HEK293 (cell line): ENCODE measurements at regions not wholly inside any gene's neighbourhood (a gene's known extent, or its start where the extent isn't known, plus 50 kb on each side); places are given as distances from the start of the nearest gene placed in this dataset.

Source experiments
- CTCF ChIA-PET: fragments of 350-600 bp; formaldehyde crosslinking; extraction: SDS; loops from one replicate; lab custom pipeline; 2021; ENCODE audit warnings: antibody characterized with exemption; lab: Yijun Ruan, JAX
- POLR2A ChIA-PET: fragments of 300-600 bp; formaldehyde crosslinking; extraction: SDS; loops from one replicate; lab custom pipeline; 2020; ENCODE audit warnings: antibody characterized with exemption, inconsistent platforms; lab: Yijun Ruan, JAX
- H3K27ac ChIP-seq: fragments of 200-500 bp; sonication (Bioruptor generic); 2 replicates; pipeline ENCODE4 v1.5.1; 2014; ENCODE audit warnings: low read depth, low read length, control low read depth, inconsistent platforms; ENCODE audit errors: extremely low read depth
- H3K36me3 ChIP-seq, 2 experiments: fragments of 200-500 bp in 1 of 2; sonication (Bioruptor generic) in 1 of 2; 1 replicate in 1 of 2; 2 replicates in 1 of 2; pipeline ENCODE4 v1.5.1; 2014 to 2017; ENCODE audit warnings: inconsistent platforms in 2 of 2, low read length in 2 of 2; ENCODE audit not compliant: control insufficient read depth in 2 of 2, insufficient read depth in 1 of 2
- H3K4me1 ChIP-seq: fragments of 200-500 bp; sonication (Bioruptor generic); 2 replicates; pipeline ENCODE4 v1.5.1; 2014; ENCODE audit warnings: mild to moderate bottlenecking, low read length, inconsistent platforms; ENCODE audit not compliant: control insufficient read depth, insufficient read depth
- H3K4me3 ChIP-seq: 2 replicates; pipeline ENCODE4 v1.5.1; 2011; ENCODE audit warnings: low read depth, mild to moderate bottlenecking, control low read depth, low read length, moderate library complexity
- H3K9me3 ChIP-seq: fragments of 200-500 bp; sonication (Bioruptor generic); 2 replicates; pipeline ENCODE4 v1.5.1; 2014; ENCODE audit warnings: low read depth, low read length, inconsistent platforms; ENCODE audit not compliant: control insufficient read depth, insufficient read depth
- GLIS1 ChIP-seq: fragments of 450-650 bp; formaldehyde crosslinking; IDR thresholded peaks from 2 replicates; pipeline ENCODE4 v1.5.1; 2016; ENCODE audit warnings: missing biosample characterization, missing genetic modification characterization
- HOXC10 ChIP-seq: sonication (generic); formaldehyde crosslinking; IDR thresholded peaks from 2 replicates; pipeline ENCODE4 v1.8.1; 2023; ENCODE audit warnings: mild to moderate bottlenecking, missing genetic modification reagents
- KLF10 ChIP-seq: fragments of 450-650 bp; IDR thresholded peaks from 2 replicates; pipeline ENCODE4 v1.5.1; 2018; ENCODE audit warnings: missing biosample characterization, mild to moderate bottlenecking, missing genetic modification characterization
- SALL2 ChIP-seq: fragments of 450-650 bp; formaldehyde crosslinking; IDR thresholded peaks from 2 replicates; pipeline ENCODE4 v1.5.0; 2017; ENCODE audit warnings: missing biosample characterization, mild to moderate bottlenecking, missing genetic modification characterization, borderline replicate concordance
- SCRT2 ChIP-seq: fragments of 450-650 bp; formaldehyde crosslinking; IDR thresholded peaks from 2 replicates; pipeline ENCODE4 v1.5.1; 2016; ENCODE audit warnings: missing biosample characterization, missing genetic modification characterization
- SP2 ChIP-seq: fragments of 450-650 bp; formaldehyde crosslinking; IDR thresholded peaks from 2 replicates; pipeline ENCODE4 v1.5.1; 2016; ENCODE audit warnings: missing biosample characterization, missing genetic modification characterization
- YY2 ChIP-seq: fragments of 450-650 bp; formaldehyde crosslinking; IDR thresholded peaks from 2 replicates; pipeline ENCODE4 v1.5.1; 2016; ENCODE audit warnings: missing biosample characterization, missing genetic modification characterization
- ZBTB1 ChIP-seq: fragments of 450-650 bp; formaldehyde crosslinking; IDR thresholded peaks from 2 replicates; pipeline ENCODE4 v1.5.1; 2016; ENCODE audit warnings: missing biosample characterization, missing genetic modification characterization
- ZBTB17 ChIP-seq: fragments of 450-650 bp; formaldehyde crosslinking; IDR thresholded peaks from 2 replicates; pipeline ENCODE4 v1.5.1; 2016; ENCODE audit warnings: missing biosample characterization, missing genetic modification characterization
- ZNF121 ChIP-seq: fragments of 450-650 bp; formaldehyde crosslinking; IDR thresholded peaks from 2 replicates; pipeline ENCODE4 v1.5.1; 2016; ENCODE audit warnings: missing biosample characterization, missing genetic modification characterization
- ZNF2 ChIP-seq: fragments of 450-650 bp; formaldehyde crosslinking; IDR thresholded peaks from 2 replicates; pipeline ENCODE4 v1.5.1; 2016; ENCODE audit warnings: missing biosample characterization, missing genetic modification characterization
- ZNF239 ChIP-seq: fragments of 450-650 bp; formaldehyde crosslinking; IDR thresholded peaks from 2 replicates; pipeline ENCODE4 v1.5.1; 2016; ENCODE audit warnings: missing biosample characterization, missing genetic modification characterization
- ZNF324 ChIP-seq: fragments of 450-650 bp; formaldehyde crosslinking; IDR thresholded peaks from 2 replicates; pipeline ENCODE4 v1.5.1; 2016; ENCODE audit warnings: missing biosample characterization, missing genetic modification characterization
- ZNF37A ChIP-seq: fragments of 450-650 bp; IDR thresholded peaks from 2 replicates; pipeline ENCODE4 v1.5.1; 2018; ENCODE audit warnings: missing biosample characterization, missing genetic modification characterization
- ZNF529 ChIP-seq: fragments of 450-650 bp; formaldehyde crosslinking; IDR thresholded peaks from 2 replicates; pipeline ENCODE4 v1.5.1; 2017; ENCODE audit warnings: missing genetic modification characterization, missing biosample characterization; ENCODE audit not compliant: insufficient replicate concordance
- ZNF549 ChIP-seq: fragments of 450-650 bp; IDR thresholded peaks from 2 replicates; pipeline ENCODE4 v1.5.1; 2018; ENCODE audit warnings: missing biosample characterization, missing genetic modification characterization, mild to moderate bottlenecking, inconsistent platforms, moderate library complexity
- ZNF561 ChIP-seq: fragments of 450-650 bp; IDR thresholded peaks from 2 replicates; pipeline ENCODE4 v1.5.1; 2018; ENCODE audit warnings: missing biosample characterization, missing genetic modification characterization, borderline replicate concordance
- ZNF571 ChIP-seq: fragments of 450-650 bp; formaldehyde crosslinking; IDR thresholded peaks from 2 replicates; pipeline ENCODE4 v1.5.0; 2017; ENCODE audit warnings: missing biosample characterization, missing genetic modification characterization
- ZNF670 ChIP-seq: fragments of 450-650 bp; formaldehyde crosslinking; IDR thresholded peaks from 2 replicates; pipeline ENCODE4 v1.5.1; 2016; ENCODE audit warnings: missing biosample characterization, missing genetic modification characterization, low read depth
- ZNF747 ChIP-seq: fragments of 450-650 bp; formaldehyde crosslinking; IDR thresholded peaks from 2 replicates; pipeline ENCODE4 v1.5.1; 2016; ENCODE audit warnings: missing biosample characterization, missing genetic modification characterization
- ZNF777 ChIP-seq: fragments of 450-650 bp; formaldehyde crosslinking; IDR thresholded peaks from 2 replicates; pipeline ENCODE4 v1.5.1; 2017; ENCODE audit warnings: missing biosample characterization, missing genetic modification characterization, borderline replicate concordance
- TF ChIP-seq, protein P1 (sequence below): fragments of 450-650 bp; formaldehyde crosslinking; IDR thresholded peaks from 2 replicates; pipeline ENCODE4 v1.5.1; 2017; ENCODE audit warnings: missing biosample characterization, missing genetic modification characterization
- TF ChIP-seq, protein P2 (sequence below): fragments of 450-650 bp; formaldehyde crosslinking; IDR thresholded peaks from 2 replicates; pipeline ENCODE4 v1.5.1; 2017; ENCODE audit warnings: missing biosample characterization, missing genetic modification characterization
- TF ChIP-seq, protein P3 (sequence below): fragments of 450-650 bp; formaldehyde crosslinking; IDR thresholded peaks from 2 replicates; pipeline ENCODE4 v1.5.1; 2016; ENCODE audit warnings: missing biosample characterization, missing genetic modification characterization
- TF ChIP-seq, protein P4 (sequence below): fragments of 450-650 bp; formaldehyde crosslinking; IDR thresholded peaks from 2 replicates; pipeline ENCODE4 v1.5.1; 2016; ENCODE audit warnings: missing biosample characterization, missing genetic modification characterization
- TF ChIP-seq, protein P5 (sequence below): fragments of 450-650 bp; formaldehyde crosslinking; IDR thresholded peaks from 2 replicates; pipeline ENCODE4 v1.5.1; 2017; ENCODE audit warnings: missing biosample characterization, missing genetic modification characterization

DNA sequence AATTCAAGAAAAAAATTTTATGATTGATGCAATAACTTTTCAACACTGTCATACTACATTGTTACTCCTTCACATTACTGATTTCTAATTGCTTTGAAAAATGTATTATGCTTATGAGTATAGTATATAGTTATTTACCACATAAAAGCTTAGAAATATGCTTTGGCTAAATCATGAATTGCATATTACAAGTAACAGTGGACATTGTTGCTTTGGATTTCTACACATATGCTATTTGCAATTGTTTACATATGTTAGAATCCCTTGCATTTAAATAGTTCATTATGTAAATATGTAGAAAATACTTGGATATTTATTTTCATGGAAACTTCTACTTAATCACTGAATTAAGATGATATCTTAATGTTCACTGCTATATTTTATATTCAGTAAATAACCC lies 577.5 kb downstream of the QKI start:
- Histone ChIP-seq H3K9me3 (no peaks in the 10 kb centered on the region), H3K4me1 (no peaks in the 10 kb centered on the region), H3K27ac (no peak overlapping the region), H3K36me3 (no peaks in the 10 kb centered on the region), H3K4me3 (no peak overlapping the region)
- ChIA-PET CTCF (interaction anchor here (0.6 kb wide), 1 partner anchor 22 kb away, joined by 3 read pairs; no protein-coding TSS in a partner anchor), POLR2A (no interaction called here)
- TF ChIP-seq YY2 (tag by site-specific recombination) (no peak), ZNF121 (tag by site-specific recombination) (no peak), ZNF777 (tag by site-specific recombination) (no peak), ZNF2 (tag by site-specific recombination) (no peak), GLIS1 (no peak)

DNA sequence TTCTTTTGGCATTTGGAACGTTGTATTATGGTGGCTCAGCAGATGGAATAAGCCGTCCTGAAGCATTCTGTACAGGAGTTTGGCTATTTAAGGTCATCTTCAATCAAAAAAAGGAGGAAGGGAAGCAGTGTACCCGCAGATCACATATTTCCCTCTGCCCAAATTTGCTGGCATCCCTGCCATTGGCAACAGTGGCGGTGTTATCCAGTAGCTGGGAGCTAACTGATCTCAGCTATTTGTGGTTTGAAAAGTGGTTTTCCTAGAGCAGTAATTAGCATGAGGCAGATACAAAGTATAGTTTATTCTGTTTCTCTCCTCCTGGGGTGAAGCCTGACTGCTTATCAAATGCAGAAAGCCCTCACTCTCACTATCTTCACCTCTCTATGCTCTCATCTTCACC lies 576.8 kb downstream of the QKI start:
- TF ChIP-seq KLF10 (tag by site-specific recombination) (no peak), ZNF239 (tag by site-specific recombination) (no peak)
- TF ChIP-seq, protein P1, sequence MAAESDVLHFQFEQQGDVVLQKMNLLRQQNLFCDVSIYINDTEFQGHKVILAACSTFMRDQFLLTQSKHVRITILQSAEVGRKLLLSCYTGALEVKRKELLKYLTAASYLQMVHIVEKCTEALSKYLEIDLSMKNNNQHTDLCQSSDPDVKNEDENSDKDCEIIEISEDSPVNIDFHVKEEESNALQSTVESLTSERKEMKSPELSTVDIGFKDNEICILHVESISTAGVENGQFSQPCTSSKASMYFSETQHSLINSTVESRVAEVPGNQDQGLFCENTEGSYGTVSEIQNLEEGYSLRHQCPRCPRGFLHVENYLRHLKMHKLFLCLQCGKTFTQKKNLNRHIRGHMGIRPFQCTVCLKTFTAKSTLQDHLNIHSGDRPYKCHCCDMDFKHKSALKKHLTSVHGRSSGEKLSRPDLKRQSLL (tag by site-specific recombination): no peak
- TF ChIP-seq, all 188 proteins: peak for 0
- H3K4me1 ChIP-seq: no peaks in the 10 kb centered on the region
- CTCF ChIA-PET: no interaction called here
- no peaks in the 10 kb centered on the region for H3K36me3 ChIP-seq
- H3K27ac ChIP-seq: no peak overlapping the region
- H3K9me3 ChIP-seq: no peaks in the 10 kb centered on the region
- H3K4me3 ChIP-seq: no peak overlapping the region
- POLR2A ChIA-PET: no interaction called here

DNA sequence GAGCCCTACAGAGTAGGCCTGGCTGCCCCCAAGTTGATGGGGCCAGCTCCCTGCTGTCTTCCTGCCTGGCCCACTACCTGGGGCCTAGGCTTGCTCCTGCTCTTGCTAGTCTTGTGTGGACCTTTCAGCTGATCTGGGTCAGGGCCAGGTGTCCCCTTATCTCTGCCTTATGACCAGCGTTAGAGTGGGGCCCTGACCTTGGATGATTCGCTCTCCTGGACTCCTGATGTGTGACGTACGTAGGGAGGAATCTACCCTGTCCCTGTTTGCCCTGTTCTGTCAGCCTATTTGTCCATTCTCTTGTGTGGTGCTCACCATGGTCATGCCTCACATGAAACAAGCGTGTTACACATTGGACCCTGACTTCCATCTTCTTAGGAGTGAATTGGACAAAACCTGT lies 571.8 kb downstream of the QKI start:
- POLR2A ChIA-PET: no interaction called here
- CTCF ChIA-PET: no interaction called here

DNA sequence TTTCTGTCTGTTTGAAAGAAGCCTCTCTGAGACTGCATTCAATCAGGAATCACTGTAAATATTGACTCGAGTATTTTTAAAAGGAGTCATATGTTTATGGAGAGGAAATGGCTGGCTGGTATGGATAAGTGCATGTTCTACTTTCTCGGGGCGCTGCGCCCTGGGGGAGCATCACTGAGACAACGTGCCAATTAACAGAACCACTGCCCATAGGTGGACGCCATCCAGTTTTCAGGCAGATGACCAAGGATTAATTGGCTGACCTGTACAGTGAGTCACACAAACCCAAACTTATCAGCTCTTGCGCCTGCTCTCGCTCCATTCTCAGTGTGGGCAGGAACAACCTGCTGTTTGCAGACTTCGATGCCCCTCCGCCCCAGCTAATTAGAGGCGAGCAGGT lies 571.2 kb downstream of the QKI start:
- H3K36me3 ChIP-seq: no peaks in the 10 kb centered on the region
- H3K27ac ChIP-seq: no peak overlapping the region
- no peaks in the 10 kb centered on the region for H3K9me3 ChIP-seq
- ChIA-PET CTCF (no interaction called here), POLR2A (no interaction called here)
- H3K4me1 ChIP-seq: no peaks in the 10 kb centered on the region
- H3K4me3 ChIP-seq: no peak overlapping the region
- TF ChIP-seq ZNF529 (tag by site-specific recombination): no peak
- TF ChIP-seq ZBTB17 (tag by site-specific recombination): no peak
- no peak for TF ChIP-seq HOXC10
- no peak for TF ChIP-seq ZNF670 (tag by site-specific recombination)
- no peak for TF ChIP-seq ZNF324 (tag by site-specific recombination)
- no peak for TF ChIP-seq ZNF37A (tag by site-specific recombination)
- no peak for TF ChIP-seq SP2 (tag by site-specific recombination)
- TF ChIP-seq SCRT2 (tag by site-specific recombination): no peak
- TF ChIP-seq ZNF571 (tag by site-specific recombination): no peak
- TF ChIP-seq, protein P2, sequence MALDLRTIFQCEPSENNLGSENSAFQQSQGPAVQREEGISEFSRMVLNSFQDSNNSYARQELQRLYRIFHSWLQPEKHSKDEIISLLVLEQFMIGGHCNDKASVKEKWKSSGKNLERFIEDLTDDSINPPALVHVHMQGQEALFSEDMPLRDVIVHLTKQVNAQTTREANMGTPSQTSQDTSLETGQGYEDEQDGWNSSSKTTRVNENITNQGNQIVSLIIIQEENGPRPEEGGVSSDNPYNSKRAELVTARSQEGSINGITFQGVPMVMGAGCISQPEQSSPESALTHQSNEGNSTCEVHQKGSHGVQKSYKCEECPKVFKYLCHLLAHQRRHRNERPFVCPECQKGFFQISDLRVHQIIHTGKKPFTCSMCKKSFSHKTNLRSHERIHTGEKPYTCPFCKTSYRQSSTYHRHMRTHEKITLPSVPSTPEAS (tag by site-specific recombination): no peak
- TF ChIP-seq, protein P3, sequence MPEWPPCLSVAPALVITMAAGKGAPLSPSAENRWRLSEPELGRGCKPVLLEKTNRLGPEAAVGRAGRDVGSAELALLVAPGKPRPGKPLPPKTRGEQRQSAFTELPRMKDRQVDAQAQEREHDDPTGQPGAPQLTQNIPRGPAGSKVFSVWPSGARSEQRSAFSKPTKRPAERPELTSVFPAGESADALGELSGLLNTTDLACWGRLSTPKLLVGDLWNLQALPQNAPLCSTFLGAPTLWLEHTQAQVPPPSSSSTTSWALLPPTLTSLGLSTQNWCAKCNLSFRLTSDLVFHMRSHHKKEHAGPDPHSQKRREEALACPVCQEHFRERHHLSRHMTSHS (tag by site-specific recombination): no peak
- TF ChIP-seq SALL2 (tag by site-specific recombination): no peak
- no peak for TF ChIP-seq ZBTB1 (tag by site-specific recombination)
- no peak for TF ChIP-seq ZNF747 (tag by site-specific recombination)
- TF ChIP-seq, protein P4, sequence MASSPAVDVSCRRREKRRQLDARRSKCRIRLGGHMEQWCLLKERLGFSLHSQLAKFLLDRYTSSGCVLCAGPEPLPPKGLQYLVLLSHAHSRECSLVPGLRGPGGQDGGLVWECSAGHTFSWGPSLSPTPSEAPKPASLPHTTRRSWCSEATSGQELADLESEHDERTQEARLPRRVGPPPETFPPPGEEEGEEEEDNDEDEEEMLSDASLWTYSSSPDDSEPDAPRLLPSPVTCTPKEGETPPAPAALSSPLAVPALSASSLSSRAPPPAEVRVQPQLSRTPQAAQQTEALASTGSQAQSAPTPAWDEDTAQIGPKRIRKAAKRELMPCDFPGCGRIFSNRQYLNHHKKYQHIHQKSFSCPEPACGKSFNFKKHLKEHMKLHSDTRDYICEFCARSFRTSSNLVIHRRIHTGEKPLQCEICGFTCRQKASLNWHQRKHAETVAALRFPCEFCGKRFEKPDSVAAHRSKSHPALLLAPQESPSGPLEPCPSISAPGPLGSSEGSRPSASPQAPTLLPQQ (tag by site-specific recombination): no peak
- TF ChIP-seq, protein P5, sequence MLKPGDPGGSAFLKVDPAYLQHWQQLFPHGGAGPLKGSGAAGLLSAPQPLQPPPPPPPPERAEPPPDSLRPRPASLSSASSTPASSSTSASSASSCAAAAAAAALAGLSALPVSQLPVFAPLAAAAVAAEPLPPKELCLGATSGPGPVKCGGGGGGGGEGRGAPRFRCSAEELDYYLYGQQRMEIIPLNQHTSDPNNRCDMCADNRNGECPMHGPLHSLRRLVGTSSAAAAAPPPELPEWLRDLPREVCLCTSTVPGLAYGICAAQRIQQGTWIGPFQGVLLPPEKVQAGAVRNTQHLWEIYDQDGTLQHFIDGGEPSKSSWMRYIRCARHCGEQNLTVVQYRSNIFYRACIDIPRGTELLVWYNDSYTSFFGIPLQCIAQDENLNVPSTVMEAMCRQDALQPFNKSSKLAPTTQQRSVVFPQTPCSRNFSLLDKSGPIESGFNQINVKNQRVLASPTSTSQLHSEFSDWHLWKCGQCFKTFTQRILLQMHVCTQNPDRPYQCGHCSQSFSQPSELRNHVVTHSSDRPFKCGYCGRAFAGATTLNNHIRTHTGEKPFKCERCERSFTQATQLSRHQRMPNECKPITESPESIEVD (tag by site-specific recombination): no peak

More for the DNA sequence above, 571.8 kb downstream of the QKI start:
- no peaks in the 10 kb centered on the region for H3K36me3 ChIP-seq
- no peaks in the 10 kb centered on the region for H3K4me1 ChIP-seq
- TF ChIP-seq ZNF549 (tag by site-specific recombination) (no peak), ZNF561 (tag by site-specific recombination) (no peak)
- TF ChIP-seq, all 188 proteins: peak for 0
- Histone ChIP-seq H3K27ac (no peak overlapping the region), H3K9me3 (no peaks in the 10 kb centered on the region), H3K4me3 (no peak overlapping the region)
